Right ventricle myocardium inferior (tissue), 1 donor: ENCODE measurements at regions not wholly inside any gene's neighbourhood (a gene's known extent, or its start where the extent isn't known, plus 50 kb on each side); places are given as distances from the start of the nearest gene placed in this dataset.
"Not testable (repeated sequence)": the region's sequence is repeated elsewhere in the genome, so short reads cannot be mapped to it uniquely, and the experiment has no call there.

Experiments
- ATAC-seq: fragments of 200-7000 bp; cut with Tn5 transposase; one replicate; pipeline ENCODE4 v1.9.1; 2020; ENCODE audit warnings: mild to moderate bottlenecking, moderate library complexity
- DNase-seq: peaks from one replicate; pipeline ENCODE4 v3.0.0; 2021; ENCODE audit errors: missing footprints
- intact Hi-C: fragments of 100-400 bp; cut with DNase I; formaldehyde crosslinking; loops from one replicate; pipeline ENCODE4 v1.11.0; 2022
- donor health status: DM: no; HTN: yes; CAD: no; lungs with severe emphysema.

DNA sequence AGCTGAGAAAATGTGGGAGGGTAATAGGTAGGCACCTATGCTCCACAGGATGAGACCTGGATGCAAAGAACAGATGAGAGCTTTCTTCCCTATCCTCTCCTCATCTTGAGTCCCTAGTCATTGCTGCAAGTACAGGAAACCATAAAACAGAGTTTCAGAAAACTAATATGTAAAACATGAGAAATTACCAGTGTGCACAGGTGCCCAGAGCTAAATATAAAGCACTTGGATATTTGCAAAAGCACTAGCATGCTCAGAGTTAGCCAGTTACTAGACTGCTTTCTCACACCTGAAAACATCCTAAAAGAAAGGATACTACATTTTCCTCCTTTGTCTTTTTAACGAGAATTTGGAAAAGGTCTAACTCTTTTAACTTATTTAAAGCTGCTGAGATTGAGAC is 324.3 kb downstream of the DAD1 start:
- ATAC-seq (no peak), DNase-seq (no peak)
- intact Hi-C loops: no loop called here

DNA sequence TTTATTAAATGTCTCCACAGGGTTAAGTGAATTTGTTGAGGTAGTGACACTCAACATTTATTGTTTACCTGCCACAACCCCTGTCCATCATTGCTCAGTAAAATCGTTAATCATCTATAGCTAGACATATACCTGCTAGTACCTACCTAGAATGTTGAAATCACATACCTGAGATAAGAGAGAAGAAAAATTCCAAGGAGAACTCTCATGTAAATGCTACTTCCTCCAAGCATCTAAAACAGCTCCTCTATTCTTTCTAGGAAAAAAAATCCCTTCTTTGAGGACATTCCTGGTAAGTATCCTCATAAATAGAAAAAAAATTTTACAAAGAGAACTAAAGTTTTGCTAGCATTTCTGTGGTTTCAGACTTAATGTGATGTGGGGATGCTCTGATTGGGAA is 325.1 kb downstream of the DAD1 start:
- intact Hi-C loops: no loop called here
- DNase-seq (no peak), ATAC-seq (no peak)

DNA sequence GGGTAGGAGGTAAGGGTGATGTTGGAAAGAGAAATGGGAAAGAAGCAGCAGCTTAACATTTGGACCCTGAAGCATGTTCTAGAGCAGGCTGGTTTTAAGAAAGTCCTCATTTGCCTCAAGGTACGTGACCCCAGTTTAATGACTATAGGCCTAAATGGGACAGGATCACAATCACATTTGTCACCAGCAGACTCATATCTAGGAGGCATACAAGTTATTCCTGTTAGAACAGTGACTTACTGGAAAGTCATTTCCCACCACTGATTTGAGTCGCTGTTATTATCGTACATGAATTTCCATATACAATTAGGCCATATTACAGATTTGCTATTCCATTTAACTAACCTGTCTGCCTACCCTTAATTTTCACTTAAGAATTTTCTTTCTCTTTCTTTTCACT is 326.1 kb downstream of the DAD1 start:
- DNase-seq (no peak), ATAC-seq (no peak)
- intact Hi-C loops: no loop called here

DNA sequence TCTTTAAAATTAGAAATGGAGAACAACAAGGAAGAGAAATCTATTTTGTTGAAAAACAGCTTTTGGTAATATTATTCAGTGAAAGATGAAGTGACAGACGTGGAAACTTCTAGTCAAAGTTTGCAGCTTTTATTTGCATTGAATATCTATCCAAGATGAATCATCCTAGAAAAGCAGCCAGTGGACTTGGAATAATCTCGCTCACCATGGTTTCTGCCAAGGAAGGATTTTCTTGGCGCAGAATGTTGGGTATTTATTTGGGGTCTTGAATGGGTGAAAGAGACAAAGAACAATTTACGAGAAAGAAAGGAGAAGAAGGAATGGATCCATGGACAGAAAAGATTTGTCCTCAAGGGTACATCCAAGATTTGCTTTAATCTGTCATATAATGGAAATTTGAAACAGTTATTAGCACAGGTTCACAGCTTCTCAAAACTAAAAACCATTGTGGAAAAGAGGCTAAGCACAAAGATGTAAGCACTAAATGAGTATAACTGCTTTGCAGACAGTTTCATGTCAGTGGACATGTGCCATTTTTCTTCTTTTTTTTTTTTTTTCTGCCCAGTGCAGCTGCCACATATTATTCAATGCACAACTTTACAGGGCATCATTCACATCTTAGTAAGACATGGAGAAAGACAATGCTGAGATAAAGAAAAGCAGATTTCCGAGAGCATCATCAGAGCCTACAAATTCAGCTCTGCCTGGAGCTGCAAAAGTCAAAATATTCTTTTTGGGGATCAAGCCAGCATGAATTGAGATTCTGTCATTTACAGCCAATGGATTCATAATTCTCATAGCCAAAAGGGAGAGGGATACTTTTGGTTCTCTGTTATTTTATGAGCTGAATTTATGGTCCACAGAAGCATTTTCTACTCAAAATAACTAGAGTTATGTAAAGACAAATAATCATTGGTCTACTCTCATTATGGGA is 333.7 kb downstream of the DAD1 start:
- ATAC-seq (no peak), DNase-seq (no peak)
- intact Hi-C loops: no loop called here

DNA sequence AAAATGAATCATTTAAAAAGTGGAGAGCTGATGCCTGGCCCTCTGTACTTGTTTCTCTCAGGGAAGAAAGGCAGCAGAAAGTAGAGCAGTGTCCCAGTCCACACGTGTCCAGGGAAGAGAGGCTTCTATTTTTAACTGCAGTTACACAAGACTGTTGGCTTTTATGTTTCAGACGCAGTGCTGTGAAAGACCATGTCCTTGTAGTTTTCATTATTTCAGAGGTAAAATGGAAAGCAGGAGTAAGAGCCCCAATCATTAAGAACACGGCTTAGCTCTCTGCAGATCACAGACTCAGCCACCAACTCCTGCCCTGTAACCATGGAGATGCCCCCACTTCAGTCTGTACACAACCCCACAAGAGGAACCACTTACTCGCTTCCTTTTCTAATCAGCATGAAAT is 336.3 kb downstream of the DAD1 start:
- intact Hi-C loops: no loop called here

DNA sequence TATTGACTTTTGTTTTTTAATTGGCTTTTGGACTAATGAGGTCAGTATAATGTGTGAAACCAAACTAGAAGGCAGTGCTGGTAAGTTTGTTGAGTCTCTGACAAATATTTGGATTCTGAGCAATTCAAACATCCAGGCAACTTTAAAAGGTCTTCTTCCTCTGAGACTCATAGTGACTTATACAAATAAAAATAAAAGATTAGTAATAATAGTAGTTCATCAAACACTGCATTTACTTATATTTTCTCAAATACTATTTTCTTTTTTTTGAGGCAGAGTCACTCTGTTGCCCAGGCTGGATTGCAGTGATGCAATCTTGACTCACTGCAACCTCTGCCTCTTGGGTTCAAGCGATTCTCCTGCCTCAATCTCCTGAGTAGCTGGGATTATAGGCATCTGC is 337.9 kb downstream of the DAD1 start:
- ATAC-seq (no peak), DNase-seq (no peak)
- intact Hi-C loops: no loop called here

More for the DNA sequence above, 336.3 kb downstream of the DAD1 start:
- DNase-seq (no peak), ATAC-seq (peak; percentile 74)

DNA sequence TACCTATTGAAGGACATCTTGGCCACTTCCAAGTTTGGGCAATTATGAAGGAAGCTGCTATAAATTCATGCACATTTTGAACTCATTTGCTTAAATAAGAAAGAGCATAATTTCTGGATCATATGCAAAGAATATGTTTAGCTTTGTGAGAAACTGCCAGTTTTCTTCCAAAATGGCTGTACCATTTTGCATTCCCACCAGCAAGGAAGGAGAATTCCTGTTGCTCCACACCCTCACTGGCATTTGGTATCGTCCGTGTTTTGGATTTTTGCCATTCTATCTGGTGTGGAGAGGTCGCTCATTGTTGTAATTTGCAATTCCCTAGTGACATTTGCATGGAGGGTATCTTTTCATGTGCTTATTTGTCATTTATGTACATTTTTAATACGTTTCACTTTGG is 339.3 kb downstream of the DAD1 start:
- DNase-seq (no peak), ATAC-seq (no peak)
- intact Hi-C loops: no loop called here

DNA sequence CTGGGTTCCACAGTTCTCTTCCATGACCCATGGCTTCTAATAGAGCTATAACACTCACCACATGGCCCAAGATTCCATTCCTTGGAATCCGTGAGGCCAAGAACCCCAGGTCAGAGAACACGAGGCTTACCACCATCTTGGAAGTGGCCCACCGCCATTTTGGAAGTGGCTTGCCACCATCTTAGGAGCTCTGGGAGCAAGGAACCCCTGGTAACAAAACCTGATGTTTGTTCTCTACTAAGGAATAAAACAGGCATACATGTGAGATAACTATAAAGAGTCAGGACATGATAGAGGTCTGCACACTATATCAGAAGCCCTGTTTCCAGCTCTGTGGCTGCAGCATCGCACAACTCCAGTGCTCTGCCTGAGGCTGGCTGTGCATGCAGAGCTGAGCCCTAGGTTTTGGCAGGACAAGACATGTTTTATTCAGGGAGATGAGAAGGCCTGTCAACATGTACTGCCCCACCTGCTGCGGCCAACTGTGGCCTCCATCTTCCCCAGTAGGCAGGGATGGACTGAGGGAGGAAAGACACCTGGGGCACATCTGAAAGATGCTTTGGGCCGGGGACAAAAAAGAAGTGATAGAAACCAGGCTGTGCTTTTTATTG is 344.9 kb downstream of the DAD1 start:
- intact Hi-C loops: no loop called here

DNA sequence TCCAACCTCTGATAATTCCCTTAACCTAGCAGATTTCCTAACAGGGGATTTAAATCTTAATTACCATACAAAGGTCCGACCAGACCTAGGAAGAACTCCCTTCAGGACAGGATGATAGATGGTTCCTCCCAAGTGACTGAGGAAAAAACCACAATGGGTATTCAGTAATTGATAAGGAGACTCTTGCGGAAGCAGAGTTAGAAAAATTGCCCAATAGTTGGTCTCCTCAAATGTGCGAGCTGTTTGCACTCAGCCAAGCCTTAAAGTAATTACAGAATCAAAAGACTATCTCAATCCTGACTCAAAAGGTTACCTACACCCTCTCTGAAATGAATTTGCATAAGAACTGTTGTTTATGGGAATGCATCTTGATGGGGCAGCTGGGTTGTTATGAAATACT is 350.7 kb downstream of the DAD1 start:
- intact Hi-C loops, DNase-seq, ATAC-seq: not testable (repeated sequence)

More for the DNA sequence above, 344.9 kb downstream of the DAD1 start:
- no peak for ATAC-seq
- no peak for DNase-seq

DNA sequence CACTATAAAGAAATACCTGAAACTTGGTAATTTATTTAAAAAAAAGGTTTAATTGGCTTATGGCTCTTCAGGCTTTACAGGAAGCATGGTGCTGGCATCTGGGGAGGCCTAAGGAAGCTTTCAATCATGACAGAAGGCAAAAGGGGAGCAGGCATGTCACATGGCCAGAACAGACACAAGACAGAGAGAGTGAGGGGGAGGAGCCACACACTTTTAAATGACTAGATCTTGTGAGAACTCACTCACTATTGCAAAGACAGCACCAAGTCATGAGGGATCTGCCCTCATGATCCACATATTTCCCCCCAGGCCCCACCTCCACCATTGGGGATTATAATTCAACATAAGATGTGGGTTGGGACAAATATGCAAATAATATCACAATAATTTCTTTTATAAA is 355.6 kb downstream of the DAD1 start:
- no peak for DNase-seq
- no peak for ATAC-seq
- intact Hi-C loops: no loop called here

DNA sequence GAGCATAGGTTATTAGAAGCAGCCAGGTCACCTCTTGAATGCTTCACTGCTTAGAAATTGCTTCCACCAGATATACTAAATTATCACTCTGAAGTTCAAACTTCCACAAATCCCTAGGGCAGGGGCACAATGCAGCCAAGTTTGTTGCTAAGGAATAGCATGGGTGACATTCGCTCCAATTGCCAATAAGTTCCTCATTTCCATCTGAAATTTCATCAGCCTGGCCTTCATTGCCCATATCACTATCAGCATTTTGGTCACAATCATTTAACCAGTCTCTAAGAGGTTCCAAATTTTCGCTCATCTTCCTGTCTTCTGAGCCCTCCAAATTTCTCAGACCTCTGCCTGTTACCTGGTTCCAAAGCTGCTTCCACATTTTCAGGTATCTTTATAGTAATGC is 356.1 kb downstream of the DAD1 start:
- ATAC-seq: no peak
- DNase-seq: no peak
- intact Hi-C loops: no loop called here

DNA sequence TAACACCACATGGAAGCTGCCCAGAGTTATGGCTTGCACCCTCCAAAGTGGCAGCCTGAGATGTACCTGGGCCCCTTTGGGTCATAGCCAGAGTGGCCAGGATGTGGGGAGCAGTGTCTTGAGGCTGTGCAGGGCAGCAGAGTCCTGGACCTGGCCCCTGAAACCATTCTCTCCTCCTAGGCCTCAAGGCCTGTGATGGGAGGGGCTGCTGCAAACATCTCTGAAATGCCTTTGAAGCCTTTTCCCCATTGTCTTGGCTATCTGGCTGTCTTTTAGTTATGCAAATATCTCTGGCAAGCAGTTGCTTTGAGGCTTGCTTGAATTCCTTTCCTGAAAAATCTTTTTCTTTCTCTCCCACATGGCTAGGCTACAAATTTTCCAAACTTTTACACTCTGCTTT is 356.5 kb downstream of the DAD1 start:
- no peak for ATAC-seq
- intact Hi-C loops: no loop called here
- DNase-seq: no peak

DNA sequence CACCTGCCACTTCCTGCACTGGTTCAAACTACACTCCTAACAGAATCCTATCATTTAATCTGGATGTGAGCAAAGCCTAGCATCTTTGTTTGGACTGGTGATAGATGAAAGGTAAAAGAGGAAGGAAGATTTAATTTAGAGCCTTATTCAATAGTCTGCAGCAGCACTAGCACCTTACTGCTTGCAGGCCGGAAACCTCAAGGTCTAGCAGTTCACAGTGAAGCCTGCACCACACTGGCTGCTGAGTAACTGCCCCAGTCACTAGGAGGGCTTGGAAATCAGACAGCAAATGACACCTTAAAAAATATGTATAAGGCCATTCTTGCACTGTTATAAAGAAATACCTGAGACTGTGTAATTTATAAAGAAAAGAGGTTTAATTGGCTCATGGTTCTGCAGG is 358.0 kb downstream of the DAD1 start:
- DNase-seq: no peak
- intact Hi-C loops: no loop called here
- no peak for ATAC-seq

DNA sequence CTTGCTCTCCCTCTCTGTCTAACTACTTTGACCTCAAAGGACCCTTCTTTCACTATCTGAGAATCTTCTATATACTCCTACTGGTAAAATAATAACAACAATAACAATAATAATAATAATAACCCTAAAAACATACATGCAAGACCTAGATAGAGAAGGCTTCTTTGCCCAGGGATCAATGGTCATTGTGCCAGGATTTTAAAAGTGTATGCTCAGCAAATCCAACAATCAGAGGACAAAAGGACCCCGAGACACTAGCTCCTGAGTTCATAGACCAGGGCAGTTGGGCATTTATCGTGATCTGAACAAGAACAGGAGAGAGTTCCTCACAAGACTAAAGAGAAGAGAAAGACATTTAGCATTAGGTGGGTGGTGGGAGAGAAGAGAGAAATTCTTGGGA is 358.5 kb downstream of the DAD1 start:
- intact Hi-C loops: no loop called here
- no peak for ATAC-seq

DNA sequence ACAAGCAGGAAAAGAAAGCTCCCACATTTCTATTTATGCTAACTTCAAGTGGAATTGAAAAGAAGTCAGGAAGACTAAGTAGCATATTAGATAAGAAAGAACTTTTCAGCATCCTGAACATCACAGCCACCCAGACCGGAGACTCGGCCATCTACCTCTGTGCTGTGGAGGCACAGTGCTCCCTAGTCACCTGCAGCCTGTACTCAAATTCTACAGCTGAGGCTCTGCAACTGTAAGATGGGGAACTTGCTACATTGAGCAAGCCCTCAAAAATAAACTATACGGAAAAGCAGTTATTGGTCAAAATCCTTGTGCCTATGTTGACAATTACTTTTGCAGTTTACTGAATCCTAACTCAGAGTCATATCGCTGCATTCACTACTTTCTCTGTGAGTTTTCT is 361.9 kb downstream of the DAD1 start:
- ATAC-seq (no peak), DNase-seq (no peak)
- intact Hi-C loops: no loop called here

More for the DNA sequence above, 358.5 kb downstream of the DAD1 start:
- DNase-seq: no peak

DNA sequence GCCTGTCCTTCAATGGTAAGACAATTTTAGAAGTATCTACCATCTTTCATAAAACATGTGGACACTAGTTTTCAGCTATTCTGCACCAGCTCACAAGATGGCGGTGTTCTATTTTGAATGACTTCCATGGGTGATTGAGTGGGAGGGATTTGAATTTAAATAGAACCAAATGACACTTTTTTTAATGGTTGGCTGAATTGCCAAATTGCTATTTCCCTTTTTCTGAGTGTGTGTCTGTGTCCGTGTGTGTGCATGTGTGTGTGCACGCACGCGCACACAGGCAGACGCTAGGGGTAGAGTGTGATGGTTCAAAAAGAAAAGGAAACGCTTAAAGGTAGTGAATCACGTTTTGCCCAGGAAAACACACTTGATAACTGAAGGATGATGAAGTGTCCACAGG is 362.6 kb downstream of the DAD1 start:
- DNase-seq (no peak), ATAC-seq (no peak)
- intact Hi-C loops: no loop called here

DNA sequence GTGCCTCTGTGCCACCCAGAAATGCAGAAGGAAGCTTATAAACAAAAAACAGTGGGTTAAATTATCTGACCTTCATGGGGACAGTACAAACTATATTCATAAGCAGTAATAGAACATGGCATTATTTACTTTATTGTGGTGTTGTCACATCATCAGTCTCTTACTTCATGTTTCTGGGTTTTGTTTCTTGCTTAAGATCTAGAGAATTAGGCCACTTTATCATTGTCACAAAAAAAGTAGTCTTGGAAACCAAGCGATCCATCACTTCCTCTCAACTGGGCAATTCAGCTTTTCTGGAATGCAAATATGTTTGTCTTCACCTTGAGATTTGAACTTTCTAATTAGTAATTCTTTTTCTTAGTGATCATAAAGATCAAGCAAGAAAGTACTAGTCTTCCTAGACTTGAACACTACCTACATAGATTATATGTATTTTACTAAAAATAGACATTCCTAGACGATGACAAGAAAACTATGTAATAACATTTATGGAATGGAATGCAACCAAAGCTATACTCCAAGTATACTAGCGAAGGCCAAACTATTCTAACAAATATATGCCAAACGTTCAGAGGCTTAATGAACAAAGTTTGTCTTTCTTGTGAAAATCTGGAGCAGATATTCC is 363.4 kb downstream of the DAD1 start:
- ATAC-seq (no peak), DNase-seq (no peak)
- intact Hi-C loops: no loop called here

DNA sequence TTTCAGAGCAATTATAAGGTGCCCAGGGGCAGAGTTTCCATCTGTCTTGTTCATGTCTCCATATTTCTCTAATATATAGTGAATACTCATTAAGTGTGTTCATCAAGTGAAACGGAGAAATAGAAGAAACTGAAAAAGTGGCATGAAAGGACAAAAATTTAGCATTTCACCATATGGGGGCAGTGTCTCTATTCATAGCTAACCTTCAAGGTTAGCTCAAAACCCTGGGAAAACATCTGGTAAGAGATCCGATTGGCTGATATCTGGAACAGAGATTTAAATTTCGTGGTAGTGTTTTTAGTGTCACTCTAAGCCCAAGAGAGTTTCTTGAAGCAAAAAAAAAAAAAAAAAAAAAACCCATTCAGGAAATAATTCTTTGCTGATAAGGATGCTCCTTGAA is 367.5 kb downstream of the DAD1 start:
- ATAC-seq (no peak), DNase-seq (no peak)
- intact Hi-C loops: no loop called here

DNA sequence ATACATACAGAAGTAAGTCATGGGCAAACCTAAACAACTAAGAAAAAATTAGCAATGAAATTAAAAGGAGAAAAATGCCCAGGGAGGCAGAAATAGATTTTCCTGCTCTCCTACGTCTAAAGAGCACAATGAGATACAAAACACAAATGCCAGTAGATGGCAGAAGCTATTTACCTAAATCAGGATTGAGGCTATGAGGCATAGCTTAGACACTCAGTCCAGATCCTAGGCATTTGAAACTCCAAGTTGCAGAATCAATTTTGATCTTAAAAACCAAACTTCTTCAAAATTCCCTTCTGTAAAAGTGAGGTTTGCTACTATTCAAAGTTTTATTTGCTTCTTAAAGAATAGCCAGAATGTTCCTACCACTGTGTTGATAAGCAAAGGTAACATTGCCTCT is 368.6 kb downstream of the DAD1 start:
- DNase-seq (no peak), ATAC-seq (no peak)
- intact Hi-C loops: no loop called here

DNA sequence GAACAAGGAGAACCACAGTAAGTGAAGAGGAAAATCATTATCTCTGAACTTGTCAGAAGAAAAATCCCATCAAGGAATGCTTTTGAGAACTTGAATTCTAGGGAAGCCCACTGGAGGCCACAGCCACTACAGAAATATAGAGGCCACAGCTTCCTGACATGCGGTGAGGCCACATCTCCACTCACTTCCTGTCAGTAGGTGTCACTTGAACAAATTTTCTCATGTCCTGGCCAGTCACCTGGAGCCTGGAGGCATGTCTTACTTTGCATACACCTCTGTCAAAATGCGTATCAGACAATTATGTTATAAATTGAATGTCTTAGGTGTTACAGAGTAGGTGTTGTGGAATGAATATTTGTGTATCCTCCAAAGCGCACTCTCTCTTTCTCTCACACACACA is 370.3 kb downstream of the DAD1 start:
- no peak for ATAC-seq

More for the DNA sequence above, 370.3 kb downstream of the DAD1 start:
- no peak for DNase-seq
- intact Hi-C loops: no loop called here
